GM12872 (cell line): ENCODE measurements at regions not wholly inside any gene's neighbourhood (a gene's known extent, or its start where the extent isn't known, plus 50 kb on each side); places are given as distances from the start of the nearest gene placed in this dataset.

Source experiments
- CTCF ChIP-seq: IDR thresholded peaks from 3 replicates; pipeline ENCODE4 v1.5.1; 2011; ENCODE audit warnings: low read depth, mild to moderate bottlenecking, low read length, moderate library complexity; ENCODE audit not compliant: insufficient read depth

- 0 out of 3 replicates have a peak, but pooled peaks have one; percentile 28 for TF ChIP-seq CTCF
Measured at GRCh38 chr4:89598602-89599001, 238.4 kb downstream of the SNCA start.

GRCh38 chr4:89595125-89595789, 241.7 kb downstream of the SNCA start:
- TF ChIP-seq CTCF, result no peak

- TF ChIP-seq CTCF, result no peak
Measured at GRCh38 chr4:89590128-89590527, 246.8 kb downstream of the SNCA start.

GRCh38 chr4:89588421-89588820, 248.5 kb downstream of the SNCA start:
- no peak for TF ChIP-seq CTCF

- no peak for TF ChIP-seq CTCF
Measured at GRCh38 chr4:89587364-89587763, 249.6 kb downstream of the SNCA start.

- no peak for TF ChIP-seq CTCF
Measured at GRCh38 chr4:89586864-89587263, 250.1 kb downstream of the SNCA start.

GRCh38 chr4:89586318-89586717, 250.6 kb downstream of the SNCA start:
- TF ChIP-seq CTCF, result no peak
